ENCODE measurements at regions not wholly inside any gene's neighbourhood (a gene's known extent, or its start where the extent isn't known, plus 50 kb on each side); places are given as distances from the start of the nearest gene placed in this dataset.

DNA sequence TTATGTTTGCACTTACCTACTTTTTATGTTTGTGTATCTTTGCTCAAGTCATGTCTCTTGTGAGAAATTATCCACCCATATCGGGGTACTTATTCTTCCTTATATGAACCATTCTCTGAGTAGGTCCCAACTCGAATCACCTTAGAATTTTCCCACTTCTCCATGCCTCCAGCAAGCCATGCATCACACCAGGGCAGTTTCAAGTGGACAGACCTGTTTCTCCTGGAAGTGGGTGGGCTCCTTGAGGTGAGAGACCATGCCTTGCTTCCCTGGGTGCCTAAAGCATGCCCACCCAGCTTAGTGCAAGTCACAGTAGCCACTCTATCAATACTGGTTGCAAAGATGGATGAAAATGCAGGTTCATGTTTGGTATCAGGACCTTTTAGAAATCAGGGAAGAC, 187.2 kb downstream of the KIT start:
- DNase-seq, result no peak
- CTCF ChIA-PET, result no interaction called here
- 4% methylated on average over 2 of the region's 2 CpGs for WGBS (ENCODE audit: low lambda C conversion rate)

DNA sequence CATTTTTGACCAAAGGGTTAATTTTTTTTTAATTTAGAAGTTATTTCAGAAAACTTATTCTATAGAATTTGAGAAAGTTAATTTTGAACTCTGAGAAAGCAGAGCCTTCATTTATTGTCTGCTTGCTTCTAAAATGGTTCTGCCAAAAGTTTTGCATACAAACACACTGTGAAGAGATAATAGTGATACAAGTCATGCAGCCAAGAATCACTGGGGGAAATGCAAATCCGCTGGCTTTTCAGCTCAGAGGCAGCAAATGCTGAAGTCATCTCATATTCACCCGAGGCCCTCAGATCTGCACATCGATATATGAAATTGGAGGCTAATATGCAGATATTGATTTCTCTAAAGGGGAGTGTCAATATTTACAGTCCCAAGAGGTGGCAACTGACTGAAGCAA, 186.2 kb downstream of the KIT start:
- H2AFZ ChIP-seq (ENCODE audit: low read depth), result no peak overlapping the region
- H3K4me1 ChIP-seq (ENCODE audit: control insufficient read depth in 1 of 2, insufficient read depth in 2 of 2, low read depth in 1 of 2, low read length in 1 of 2), result peaks cover 0 to 15% of the 10 kb centered on the region in 2 experiments; a peak in 1 of 4 replicates
- peaks cover 6% of the 10 kb centered on the region; the same call in 1 of the 2 replicates for H3K27me3 ChIP-seq (ENCODE audit: insufficient read depth)
- CTCF ChIA-PET, result interaction anchor here (2.0 kb wide), 1 partner anchor 10 kb away, joined by 9 read pairs; no protein-coding TSS in a partner anchor
- no peaks in the 10 kb centered on the region for H4K20me1 ChIP-seq (ENCODE audit: insufficient read depth)
- no peak for DNase-seq
- H3F3A ChIP-seq (replicated peaks; ENCODE audit: insufficient read depth), result no peaks in the 10 kb centered on the region
- H3K9me2 ChIP-seq, result no peaks in the 10 kb centered on the region
- H3K9ac ChIP-seq, result no peak overlapping the region
- no peak overlapping the region for H3K4me2 ChIP-seq
- no peaks in the 10 kb centered on the region for H3K79me2 ChIP-seq (ENCODE audit: insufficient read depth)
- whole genome bisulfite sequencing (ENCODE audit: low lambda C conversion rate), result 27% methylated on average over 3 of the region's 3 CpGs
- no peak overlapping the region for H3K4me3 ChIP-seq (ENCODE audit: low read depth in 2 of 2, low read length in 1 of 2)
- POLR2A ChIA-PET, result no interaction called here
- H3K9me3 ChIP-seq, result no peaks in the 10 kb centered on the region
- no peaks in the 10 kb centered on the region for H3K36me3 ChIP-seq (replicated peaks in 1 of 2; ENCODE audit: control insufficient read depth in 1 of 2, insufficient read depth in 2 of 2, low read length in 1 of 2)
- H3K27ac ChIP-seq (ENCODE audit: low read depth in 2 of 2, low read length in 1 of 2), result no peak overlapping the region
- no peak for TF ChIP-seq GATA2 (CRISPR knock-in tag; IDR thresholded peaks at IDR 0.05)
- TF ChIP-seq TCF12 (IDR thresholded peaks at IDR 0.05), result no peak
- TF ChIP-seq, protein P1, sequence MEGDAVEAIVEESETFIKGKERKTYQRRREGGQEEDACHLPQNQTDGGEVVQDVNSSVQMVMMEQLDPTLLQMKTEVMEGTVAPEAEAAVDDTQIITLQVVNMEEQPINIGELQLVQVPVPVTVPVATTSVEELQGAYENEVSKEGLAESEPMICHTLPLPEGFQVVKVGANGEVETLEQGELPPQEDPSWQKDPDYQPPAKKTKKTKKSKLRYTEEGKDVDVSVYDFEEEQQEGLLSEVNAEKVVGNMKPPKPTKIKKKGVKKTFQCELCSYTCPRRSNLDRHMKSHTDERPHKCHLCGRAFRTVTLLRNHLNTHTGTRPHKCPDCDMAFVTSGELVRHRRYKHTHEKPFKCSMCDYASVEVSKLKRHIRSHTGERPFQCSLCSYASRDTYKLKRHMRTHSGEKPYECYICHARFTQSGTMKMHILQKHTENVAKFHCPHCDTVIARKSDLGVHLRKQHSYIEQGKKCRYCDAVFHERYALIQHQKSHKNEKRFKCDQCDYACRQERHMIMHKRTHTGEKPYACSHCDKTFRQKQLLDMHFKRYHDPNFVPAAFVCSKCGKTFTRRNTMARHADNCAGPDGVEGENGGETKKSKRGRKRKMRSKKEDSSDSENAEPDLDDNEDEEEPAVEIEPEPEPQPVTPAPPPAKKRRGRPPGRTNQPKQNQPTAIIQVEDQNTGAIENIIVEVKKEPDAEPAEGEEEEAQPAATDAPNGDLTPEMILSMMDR (IDR thresholded peaks at IDR 0.05), result no peak
- TF ChIP-seq FOSL2 (IDR thresholded peaks at IDR 0.05; ENCODE audit: borderline replicate concordance, low read depth), result no peak
- TF ChIP-seq GABPA (IDR thresholded peaks at IDR 0.05; ENCODE audit: low read depth), result no peak
- TF ChIP-seq FOXJ3 (CRISPR knock-in tag; IDR thresholded peaks at IDR 0.05), result no peak
- TF ChIP-seq, protein P2, sequence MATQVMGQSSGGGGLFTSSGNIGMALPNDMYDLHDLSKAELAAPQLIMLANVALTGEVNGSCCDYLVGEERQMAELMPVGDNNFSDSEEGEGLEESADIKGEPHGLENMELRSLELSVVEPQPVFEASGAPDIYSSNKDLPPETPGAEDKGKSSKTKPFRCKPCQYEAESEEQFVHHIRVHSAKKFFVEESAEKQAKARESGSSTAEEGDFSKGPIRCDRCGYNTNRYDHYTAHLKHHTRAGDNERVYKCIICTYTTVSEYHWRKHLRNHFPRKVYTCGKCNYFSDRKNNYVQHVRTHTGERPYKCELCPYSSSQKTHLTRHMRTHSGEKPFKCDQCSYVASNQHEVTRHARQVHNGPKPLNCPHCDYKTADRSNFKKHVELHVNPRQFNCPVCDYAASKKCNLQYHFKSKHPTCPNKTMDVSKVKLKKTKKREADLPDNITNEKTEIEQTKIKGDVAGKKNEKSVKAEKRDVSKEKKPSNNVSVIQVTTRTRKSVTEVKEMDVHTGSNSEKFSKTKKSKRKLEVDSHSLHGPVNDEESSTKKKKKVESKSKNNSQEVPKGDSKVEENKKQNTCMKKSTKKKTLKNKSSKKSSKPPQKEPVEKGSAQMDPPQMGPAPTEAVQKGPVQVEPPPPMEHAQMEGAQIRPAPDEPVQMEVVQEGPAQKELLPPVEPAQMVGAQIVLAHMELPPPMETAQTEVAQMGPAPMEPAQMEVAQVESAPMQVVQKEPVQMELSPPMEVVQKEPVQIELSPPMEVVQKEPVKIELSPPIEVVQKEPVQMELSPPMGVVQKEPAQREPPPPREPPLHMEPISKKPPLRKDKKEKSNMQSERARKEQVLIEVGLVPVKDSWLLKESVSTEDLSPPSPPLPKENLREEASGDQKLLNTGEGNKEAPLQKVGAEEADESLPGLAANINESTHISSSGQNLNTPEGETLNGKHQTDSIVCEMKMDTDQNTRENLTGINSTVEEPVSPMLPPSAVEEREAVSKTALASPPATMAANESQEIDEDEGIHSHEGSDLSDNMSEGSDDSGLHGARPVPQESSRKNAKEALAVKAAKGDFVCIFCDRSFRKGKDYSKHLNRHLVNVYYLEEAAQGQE (IDR thresholded peaks at IDR 0.05; ENCODE audit: low read depth, low read length), result no peak

More for the DNA sequence above, 187.2 kb downstream of the KIT start:
- Histone ChIP-seq H3K9ac (no peak overlapping the region), H2AFZ (ENCODE audit: low read depth) (no peak overlapping the region), H3K27me3 (ENCODE audit: insufficient read depth) (peaks cover 6% of the 10 kb centered on the region; the same call in 1 of the 2 replicates), H3K4me1 (ENCODE audit: control insufficient read depth in 1 of 2, insufficient read depth in 2 of 2, low read depth in 1 of 2, low read length in 1 of 2) (peaks cover 0 to 15% of the 10 kb centered on the region in 2 experiments; a peak in 1 of 4 replicates), H3K9me2 (no peaks in the 10 kb centered on the region), H3K9me3 (no peaks in the 10 kb centered on the region), H3K4me3 (ENCODE audit: low read depth in 2 of 2, low read length in 1 of 2) (no peak overlapping the region), H3K4me2 (no peak overlapping the region), H3K36me3 (replicated peaks in 1 of 2; ENCODE audit: control insufficient read depth in 1 of 2, insufficient read depth in 2 of 2, low read length in 1 of 2) (no peaks in the 10 kb centered on the region), H4K20me1 (ENCODE audit: insufficient read depth) (no peaks in the 10 kb centered on the region), H3K79me2 (ENCODE audit: insufficient read depth) (no peaks in the 10 kb centered on the region), H3F3A (replicated peaks; ENCODE audit: insufficient read depth) (no peaks in the 10 kb centered on the region), H3K27ac (ENCODE audit: low read depth in 2 of 2, low read length in 1 of 2) (no peak overlapping the region)
- TF ChIP-seq TEAD4 (IDR thresholded peaks at IDR 0.05; ENCODE audit: borderline replicate concordance, insufficient read depth), result no peak
- TF ChIP-seq, protein P3, sequence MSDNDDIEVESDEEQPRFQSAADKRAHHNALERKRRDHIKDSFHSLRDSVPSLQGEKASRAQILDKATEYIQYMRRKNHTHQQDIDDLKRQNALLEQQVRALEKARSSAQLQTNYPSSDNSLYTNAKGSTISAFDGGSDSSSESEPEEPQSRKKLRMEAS (IDR thresholded peaks at IDR 0.05; ENCODE audit: low read depth), result no peak
- TF ChIP-seq, protein P4, sequence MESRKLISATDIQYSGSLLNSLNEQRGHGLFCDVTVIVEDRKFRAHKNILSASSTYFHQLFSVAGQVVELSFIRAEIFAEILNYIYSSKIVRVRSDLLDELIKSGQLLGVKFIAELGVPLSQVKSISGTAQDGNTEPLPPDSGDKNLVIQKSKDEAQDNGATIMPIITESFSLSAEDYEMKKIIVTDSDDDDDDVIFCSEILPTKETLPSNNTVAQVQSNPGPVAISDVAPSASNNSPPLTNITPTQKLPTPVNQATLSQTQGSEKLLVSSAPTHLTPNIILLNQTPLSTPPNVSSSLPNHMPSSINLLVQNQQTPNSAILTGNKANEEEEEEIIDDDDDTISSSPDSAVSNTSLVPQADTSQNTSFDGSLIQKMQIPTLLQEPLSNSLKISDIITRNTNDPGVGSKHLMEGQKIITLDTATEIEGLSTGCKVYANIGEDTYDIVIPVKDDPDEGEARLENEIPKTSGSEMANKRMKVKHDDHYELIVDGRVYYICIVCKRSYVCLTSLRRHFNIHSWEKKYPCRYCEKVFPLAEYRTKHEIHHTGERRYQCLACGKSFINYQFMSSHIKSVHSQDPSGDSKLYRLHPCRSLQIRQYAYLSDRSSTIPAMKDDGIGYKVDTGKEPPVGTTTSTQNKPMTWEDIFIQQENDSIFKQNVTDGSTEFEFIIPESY (IDR thresholded peaks at IDR 0.05; ENCODE audit: borderline replicate concordance, low read depth), result no peak
- no peak for TF ChIP-seq NRF1 (IDR thresholded peaks at IDR 0.05; ENCODE audit: low read depth, low read length)
- no peak for TF ChIP-seq FOXJ3 (CRISPR knock-in tag; IDR thresholded peaks at IDR 0.05)
- TF ChIP-seq SIN3A (IDR thresholded peaks at IDR 0.05; ENCODE audit: borderline replicate concordance, low read depth, low read length), result no peak
- TF ChIP-seq, protein P1 (IDR thresholded peaks at IDR 0.05), result no peak
- no peak for TF ChIP-seq GATA2 (CRISPR knock-in tag; IDR thresholded peaks at IDR 0.05)
- no peak for TF ChIP-seq FOSL2 (IDR thresholded peaks at IDR 0.05; ENCODE audit: borderline replicate concordance, low read depth)
- no peak for TF ChIP-seq POLR2AphosphoS5 (IDR thresholded peaks at IDR 0.05; ENCODE audit: low read depth, low read length)
- TF ChIP-seq TCF12 (IDR thresholded peaks at IDR 0.05), result no peak
- no peak for TF ChIP-seq CHD2 (IDR thresholded peaks at IDR 0.05; ENCODE audit: low read length, partially characterized antibody)
- TF ChIP-seq MXI1 (IDR thresholded peaks at IDR 0.05; ENCODE audit: low read depth, low read length), result no peak
- POLR2A ChIA-PET, result no interaction called here
